Caco-2 (cell line): ENCODE measurements at regions not wholly inside any gene's neighbourhood (a gene's known extent, or its start where the extent isn't known, plus 50 kb on each side); places are given as distances from the start of the nearest gene placed in this dataset.

Experiments
- BruUV-seq: library from RNA; stranded (reverse); fragments of 400-500 nt; replicated peaks from 2 replicates; lab custom pipeline; 2021; lab: Mats Ljungman, UMichigan
- CTCF ChIA-PET: fragments of 300-600 bp; sonication (Branson Sonifier 250); formaldehyde crosslinking; loops from one replicate; lab custom pipeline; 2022; ENCODE audit warnings: antibody characterized with exemption; lab: Charles Lee
- POLR2A ChIA-PET: fragments of 300-600 bp; sonication (Branson Sonifier 250); formaldehyde crosslinking; loops from one replicate; lab custom pipeline; 2022; ENCODE audit warnings: antibody characterized with exemption; lab: Charles Lee
- DNase-seq, 2 experiments: peaks; one replicate each; pipeline versions ENCODE4 v3.0.0 to v3.0.0-alpha.2; 2020 to 2022
- H3K27me3 ChIP-seq: replicated peaks from 2 replicates; pipeline ENCODE4 v1.6.0; 2011; ENCODE audit warnings: low read length; ENCODE audit not compliant: control insufficient read depth, insufficient read depth
- H3K36me3 ChIP-seq: 2 replicates; pipeline ENCODE4 v1.5.1; 2011; ENCODE audit warnings: low read length; ENCODE audit not compliant: control insufficient read depth, insufficient read depth
- H3K4me1 ChIP-seq: fragments of 250-450 bp; sonication (Bioruptor Pico); 2 replicates; pipeline ENCODE4 v1.5.1; 2020; ENCODE audit warnings: mild to moderate bottlenecking
- H3K4me3 ChIP-seq: 2 replicates; pipeline ENCODE4 v1.5.1; 2011; ENCODE audit warnings: low read depth, mild to moderate bottlenecking, control low read depth, low read length
- H3K9me3 ChIP-seq: fragments of 250-450 bp; sonication (Bioruptor Pico); 2 replicates; pipeline ENCODE4 v1.5.1; 2020; ENCODE audit warnings: mild to moderate bottlenecking, moderate library complexity
- H3K27ac Mint-ChIP-seq: one replicate; pipeline ENCODE4 v1.8.0; 2022; ENCODE audit warnings: mixed read lengths; ENCODE audit not compliant: unreplicated experiment
- H3K27me3 Mint-ChIP-seq: one replicate; pipeline ENCODE4 v1.8.0; 2022; ENCODE audit warnings: mixed read lengths; ENCODE audit not compliant: insufficient read depth, unreplicated experiment
- H3K36me3 Mint-ChIP-seq: one replicate; pipeline ENCODE4 v1.8.0; 2022; ENCODE audit warnings: mild to moderate bottlenecking, mixed read lengths; ENCODE audit not compliant: insufficient read depth, unreplicated experiment
- H3K4me1 Mint-ChIP-seq: one replicate; pipeline ENCODE4 v1.8.0; 2022; ENCODE audit warnings: low read depth, mixed read lengths; ENCODE audit not compliant: unreplicated experiment
- H3K4me3 Mint-ChIP-seq: one replicate; pipeline ENCODE4 v1.8.0; 2022; ENCODE audit warnings: mild to moderate bottlenecking, moderate library complexity, mixed read lengths; ENCODE audit not compliant: unreplicated experiment
- H3K9me3 Mint-ChIP-seq: one replicate; pipeline ENCODE4 v1.8.0; 2022; ENCODE audit warnings: mixed read lengths; ENCODE audit not compliant: unreplicated experiment
- intact Hi-C: fragments of 100-400 bp; cut with micrococcal nuclease; formaldehyde crosslinking; loops from one replicate; pipeline ENCODE4 v1.10.0; 2022; ENCODE audit not compliant: unreplicated experiment
- TF ChIP-seq, protein P1 (sequence below), 2 experiments: fragments of 200-600 bp in 1 of 2; IDR thresholded peaks; 1 replicate in 1 of 2; 2 replicates in 1 of 2; pipeline versions ENCODE4 v1.5.1 to v1.8.0; 2011 to 2022; ENCODE audit warnings: antibody characterized with exemption in 1 of 2, control low read depth in 1 of 2, inconsistent platforms in 1 of 2, low read depth in 1 of 2, low read length in 1 of 2, mild to moderate bottlenecking in 1 of 2, moderate library complexity in 1 of 2; ENCODE audit not compliant: insufficient read depth in 1 of 2, severe bottlenecking in 1 of 2, unreplicated experiment in 1 of 2

DNA sequence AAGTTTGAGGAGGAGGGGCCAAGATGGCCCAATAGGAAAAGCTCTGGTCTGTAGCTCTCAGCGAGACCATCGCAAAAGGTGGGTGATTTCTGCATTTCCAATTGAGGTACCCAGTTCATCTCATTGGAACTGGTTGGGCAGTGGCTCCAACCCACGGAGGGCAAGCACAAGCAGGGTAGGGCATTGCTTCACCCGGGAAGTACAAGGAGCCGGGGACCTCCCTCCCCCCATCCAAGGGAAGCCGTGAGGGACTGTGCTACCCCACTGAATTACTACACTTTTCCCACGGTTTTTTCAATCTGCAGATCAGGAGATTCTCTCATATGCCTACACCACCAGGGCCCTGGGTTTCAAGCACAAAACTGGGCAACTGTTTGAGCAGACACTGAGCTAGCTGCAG lies 58.0 kb upstream of the EFCAB3 start:
- intact Hi-C loops, result no loop called here
- POLR2A ChIA-PET, result no interaction called here

DNA sequence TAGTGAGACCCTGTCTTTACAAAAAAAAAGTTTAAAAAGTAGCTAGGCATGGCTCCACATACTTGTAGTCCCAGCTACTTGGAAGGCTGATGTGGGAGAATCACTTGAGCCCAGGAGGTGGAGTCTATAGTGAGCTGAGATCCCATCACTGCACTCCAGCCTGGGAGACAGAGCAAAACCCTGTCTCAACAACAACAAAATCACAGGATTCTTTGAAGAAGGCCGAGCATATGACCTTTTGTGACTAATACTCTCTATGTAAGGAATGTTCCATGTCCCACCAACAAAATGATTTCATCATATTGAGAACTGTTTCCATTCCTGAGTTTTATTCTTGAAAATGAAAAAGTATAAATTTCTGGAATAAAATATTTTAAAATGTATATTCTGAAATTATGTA lies 58.9 kb upstream of the EFCAB3 start:
- Mint-ChIP-seq H3K36me3 (no peaks in the 10 kb centered on the region), H3K4me1 (no peaks in the 10 kb centered on the region), H3K27me3 (peaks cover 3% of the 10 kb centered on the region), H3K4me3 (no peak overlapping the region), H3K9me3 (no peaks in the 10 kb centered on the region), H3K27ac (no peak overlapping the region)
- no TSS peak for BruUV-seq
- POLR2A ChIA-PET, result no interaction called here
- H3K4me1 ChIP-seq, result no peaks in the 10 kb centered on the region
- no peaks in the 10 kb centered on the region for H3K9me3 ChIP-seq
- no peaks in the 10 kb centered on the region for H3K36me3 ChIP-seq
- TF ChIP-seq, protein P1, sequence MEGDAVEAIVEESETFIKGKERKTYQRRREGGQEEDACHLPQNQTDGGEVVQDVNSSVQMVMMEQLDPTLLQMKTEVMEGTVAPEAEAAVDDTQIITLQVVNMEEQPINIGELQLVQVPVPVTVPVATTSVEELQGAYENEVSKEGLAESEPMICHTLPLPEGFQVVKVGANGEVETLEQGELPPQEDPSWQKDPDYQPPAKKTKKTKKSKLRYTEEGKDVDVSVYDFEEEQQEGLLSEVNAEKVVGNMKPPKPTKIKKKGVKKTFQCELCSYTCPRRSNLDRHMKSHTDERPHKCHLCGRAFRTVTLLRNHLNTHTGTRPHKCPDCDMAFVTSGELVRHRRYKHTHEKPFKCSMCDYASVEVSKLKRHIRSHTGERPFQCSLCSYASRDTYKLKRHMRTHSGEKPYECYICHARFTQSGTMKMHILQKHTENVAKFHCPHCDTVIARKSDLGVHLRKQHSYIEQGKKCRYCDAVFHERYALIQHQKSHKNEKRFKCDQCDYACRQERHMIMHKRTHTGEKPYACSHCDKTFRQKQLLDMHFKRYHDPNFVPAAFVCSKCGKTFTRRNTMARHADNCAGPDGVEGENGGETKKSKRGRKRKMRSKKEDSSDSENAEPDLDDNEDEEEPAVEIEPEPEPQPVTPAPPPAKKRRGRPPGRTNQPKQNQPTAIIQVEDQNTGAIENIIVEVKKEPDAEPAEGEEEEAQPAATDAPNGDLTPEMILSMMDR (IDR thresholded peaks at IDR 0.05; ENCODE audit: insufficient read depth in 1 of 2, low read depth in 1 of 2, low read length in 1 of 2, severe bottlenecking in 1 of 2, unreplicated experiment in 1 of 2), result no peak
- CTCF ChIA-PET, result no interaction called here
- H3K27me3 ChIP-seq, result no peaks in the 10 kb centered on the region
- intact Hi-C loops, result no loop called here
- no peak for DNase-seq
- no peak overlapping the region for H3K4me3 ChIP-seq

More for the DNA sequence above, 58.0 kb upstream of the EFCAB3 start:
- peaks cover 3% of the 10 kb centered on the region for H3K27me3 Mint-ChIP-seq
- CTCF ChIA-PET, result interaction anchor here (0.6 kb wide), 1 partner anchor 113 kb away, joined by 4 read pairs; no protein-coding TSS in a partner anchor
- no peaks in the 10 kb centered on the region for H3K36me3 ChIP-seq
- H3K9me3 ChIP-seq, result no peaks in the 10 kb centered on the region
- DNase-seq, result no peak
- H3K4me3 ChIP-seq, result no peak overlapping the region
- no TSS peak for BruUV-seq
- no peaks in the 10 kb centered on the region for H3K4me1 ChIP-seq
- TF ChIP-seq, protein P1 (IDR thresholded peaks at IDR 0.05; ENCODE audit: insufficient read depth in 1 of 2, low read depth in 1 of 2, low read length in 1 of 2, severe bottlenecking in 1 of 2, unreplicated experiment in 1 of 2), result no peak
- H3K27me3 ChIP-seq, result no peaks in the 10 kb centered on the region
- H3K36me3 Mint-ChIP-seq, result no peaks in the 10 kb centered on the region
- no peaks in the 10 kb centered on the region for H3K9me3 Mint-ChIP-seq
- no peak overlapping the region for H3K4me3 Mint-ChIP-seq
- H3K27ac Mint-ChIP-seq, result no peak overlapping the region
- no peaks in the 10 kb centered on the region for H3K4me1 Mint-ChIP-seq

DNA sequence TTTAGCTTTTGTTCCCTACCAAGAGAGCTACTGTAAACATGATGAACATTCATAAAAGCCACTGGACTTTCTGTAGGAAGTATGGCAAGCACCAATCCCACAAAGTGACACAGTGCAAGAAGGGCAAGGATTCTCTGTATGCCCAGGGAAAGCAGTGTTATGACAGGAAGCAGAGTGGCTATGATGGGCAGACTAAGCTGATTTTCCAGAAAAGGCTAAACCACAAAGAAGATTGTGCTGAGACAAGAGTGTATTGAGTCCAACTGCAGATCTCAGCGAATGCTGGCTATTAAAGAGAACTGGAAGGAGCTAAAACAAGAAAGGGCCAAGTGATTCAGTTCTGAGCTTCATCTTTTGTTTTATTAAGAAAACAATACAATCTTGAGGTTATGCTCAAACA lies 60.5 kb upstream of the EFCAB3 start:
- Mint-ChIP-seq H3K9me3 (no peaks in the 10 kb centered on the region), H3K4me1 (no peaks in the 10 kb centered on the region), H3K4me3 (no peak overlapping the region), H3K27me3 (peaks cover 3% of the 10 kb centered on the region), H3K27ac (no peak overlapping the region), H3K36me3 (no peaks in the 10 kb centered on the region)
- H3K36me3 ChIP-seq, result no peaks in the 10 kb centered on the region
- H3K4me3 ChIP-seq, result no peak overlapping the region
- no peak for DNase-seq
- no TSS peak for BruUV-seq
- H3K9me3 ChIP-seq, result no peaks in the 10 kb centered on the region
- POLR2A ChIA-PET, result no interaction called here
- H3K27me3 ChIP-seq, result no peaks in the 10 kb centered on the region
- no peaks in the 10 kb centered on the region for H3K4me1 ChIP-seq
- TF ChIP-seq, protein P1 (IDR thresholded peaks at IDR 0.05; ENCODE audit: insufficient read depth in 1 of 2, low read depth in 1 of 2, low read length in 1 of 2, severe bottlenecking in 1 of 2, unreplicated experiment in 1 of 2), result no peak
- intact Hi-C loops, result no loop called here
- CTCF ChIA-PET, result no interaction called here
